HG02943 (cell line): ENCODE measurements at regions not wholly inside any gene's neighbourhood (a gene's known extent, or its start where the extent isn't known, plus 50 kb on each side); places are given as distances from the start of the nearest gene placed in this dataset.

Experiments used
- ATAC-seq: cut with Tn5 transposase; IDR thresholded peaks from one replicate; pipeline ENCODE4 v1.9.1; 2021; ENCODE audit warnings: mild to moderate bottlenecking, low read depth, moderate library complexity; ENCODE audit not compliant: unreplicated experiment

GRCh38 chr5:128665747-128666355, 127.8 kb upstream of the FBN2 start:
- ATAC-seq, result no peak

- ATAC-seq, result no peak
Measured at GRCh38 chr5:128667152-128667551, 129.1 kb upstream of the FBN2 start.

- no peak for ATAC-seq
Measured at GRCh38 chr5:128667751-128668150, 129.7 kb upstream of the FBN2 start.

- ATAC-seq, result no peak
Measured at GRCh38 chr5:128668921-128669320, 130.9 kb upstream of the FBN2 start.

DNA sequence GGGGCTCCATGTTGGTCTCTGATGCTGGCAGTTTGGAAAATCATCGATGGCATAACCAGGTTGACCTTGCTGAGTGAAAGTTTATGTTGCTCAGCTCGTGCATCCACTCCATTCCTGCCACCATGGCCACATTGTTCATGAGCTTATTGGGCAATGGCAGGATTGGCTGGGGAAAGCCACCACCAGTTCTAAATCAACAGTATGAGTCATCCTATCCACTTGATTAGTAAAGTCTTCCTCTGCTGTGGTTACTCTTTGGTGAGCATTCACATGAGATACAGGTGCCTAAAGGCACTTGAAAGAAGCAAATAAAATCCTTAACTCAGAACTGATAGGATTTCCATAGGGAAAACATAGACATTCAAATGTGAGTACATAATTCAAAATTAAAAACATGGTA, 131.8 kb upstream of the FBN2 start:
- ATAC-seq, result no peak

DNA sequence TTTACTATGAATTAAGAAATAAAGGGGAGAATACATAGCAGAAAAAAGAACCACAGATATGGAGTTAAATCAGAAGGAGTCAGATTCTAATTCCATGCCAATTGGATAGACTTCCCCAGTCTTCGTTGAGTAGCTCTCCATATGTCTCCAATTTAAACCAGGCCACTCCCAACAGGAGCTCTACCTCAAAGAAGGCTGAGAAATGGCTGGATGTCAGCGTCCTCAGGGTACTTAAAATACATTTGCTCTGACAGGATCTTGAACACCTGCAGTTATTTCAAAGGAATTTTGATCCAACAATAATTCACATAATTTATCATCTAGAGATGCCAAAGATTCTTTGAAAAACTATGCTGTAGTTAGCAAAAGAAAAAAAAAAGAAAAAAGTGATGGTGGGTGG, 133.9 kb upstream of the FBN2 start:
- no peak for ATAC-seq

- no peak for ATAC-seq
Measured at GRCh38 chr5:128673000-128673399, 135.0 kb upstream of the FBN2 start.

DNA sequence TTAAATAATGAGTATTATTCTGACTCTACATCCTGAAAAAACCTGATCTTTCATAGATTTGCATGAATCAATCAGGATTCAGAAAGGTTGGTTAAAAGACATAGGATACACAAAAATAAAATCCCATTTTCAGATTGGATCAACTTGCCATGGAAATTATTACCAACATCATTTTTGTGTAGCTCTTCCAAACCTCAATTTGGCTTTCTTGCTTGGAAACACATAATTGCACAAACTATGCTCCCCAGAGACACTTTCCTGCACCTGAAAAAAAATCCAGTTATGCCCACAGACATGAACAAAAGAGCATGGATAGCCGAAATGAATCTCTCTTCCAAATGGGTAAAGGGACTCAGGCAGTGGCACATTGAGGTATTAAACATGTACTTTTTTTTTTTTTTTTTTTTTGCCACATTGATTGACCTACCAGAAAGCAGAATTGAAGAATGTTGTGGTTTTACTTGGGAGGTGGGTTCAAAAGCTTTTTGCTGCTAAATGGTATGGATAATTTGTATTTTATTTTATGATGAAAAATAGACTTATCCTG, 135.4 kb upstream of the FBN2 start:
- no peak for ATAC-seq

GRCh38 chr5:128673970-128674369, 135.9 kb upstream of the FBN2 start:
- ATAC-seq, result no peak

- ATAC-seq, result peak; percentile 83
Measured at GRCh38 chr5:128674837-128675446, 136.9 kb upstream of the FBN2 start.

DNA sequence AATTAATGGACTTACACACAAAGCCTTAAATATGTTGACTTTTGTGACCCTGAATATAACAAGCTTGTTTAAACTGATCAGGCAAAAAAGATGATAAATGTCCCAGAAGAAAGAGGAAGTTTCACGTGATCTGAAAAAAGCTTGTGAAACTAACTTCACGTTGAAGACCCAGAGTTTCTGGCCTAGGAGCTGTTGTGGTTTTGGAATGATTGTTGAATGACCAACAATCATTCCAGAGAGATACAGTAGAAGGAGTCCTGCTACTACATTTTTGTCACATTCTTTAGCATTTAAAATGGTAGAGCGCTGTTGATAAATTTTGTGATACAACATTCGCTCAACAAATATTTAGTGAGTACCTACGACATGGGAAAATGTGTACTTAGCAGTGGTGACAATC, 143.1 kb upstream of the FBN2 start:
- ATAC-seq, result no peak

GRCh38 chr5:128681764-128682592, 143.9 kb upstream of the FBN2 start:
- no peak for ATAC-seq

DNA sequence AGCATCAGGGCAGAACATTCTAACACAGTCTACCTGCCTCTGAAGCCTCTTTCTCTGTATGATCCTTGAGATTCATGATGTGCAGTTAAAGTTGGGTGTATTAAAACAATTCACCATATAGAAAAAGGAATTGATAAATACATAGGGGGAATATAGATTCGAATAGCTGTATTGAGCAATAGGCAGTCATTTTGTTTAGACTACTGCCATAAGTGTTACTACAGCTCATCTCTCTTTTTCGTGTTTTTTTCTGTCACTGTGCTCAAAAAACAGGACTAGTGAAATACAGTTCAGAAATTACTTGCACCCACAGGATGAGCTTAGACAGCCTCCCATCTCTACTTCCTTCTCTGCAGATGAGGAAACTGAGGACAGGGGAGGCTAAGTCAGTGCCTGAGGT, 144.6 kb upstream of the FBN2 start:
- no peak for ATAC-seq

- no peak for ATAC-seq
Measured at GRCh38 chr5:128684961-128685360, 146.9 kb upstream of the FBN2 start.

- ATAC-seq, result no peak
Measured at GRCh38 chr5:128687930-128688329, 149.9 kb upstream of the FBN2 start.

DNA sequence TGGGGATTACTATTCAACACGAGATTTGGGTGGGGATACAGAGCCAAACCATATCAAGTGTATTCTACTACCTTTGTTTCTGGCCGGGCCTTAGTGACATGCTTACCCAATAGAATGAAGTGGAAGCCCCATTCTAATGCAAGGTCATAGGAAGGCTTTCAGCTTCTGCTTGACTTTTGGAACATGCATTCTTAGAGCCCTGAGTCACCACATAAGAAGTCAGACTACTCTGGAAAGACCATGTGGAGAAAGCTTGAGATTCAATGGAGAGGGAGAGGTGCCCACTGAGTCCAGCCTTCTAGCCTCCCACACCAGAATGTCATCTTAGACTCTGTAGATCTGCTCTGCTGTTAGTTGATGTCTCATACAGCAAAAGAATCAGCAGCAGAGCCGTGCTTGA, 155.7 kb upstream of the FBN2 start:
- no peak for ATAC-seq

GRCh38 chr5:128695791-128696530, 157.9 kb upstream of the FBN2 start:
- ATAC-seq, result no peak

DNA sequence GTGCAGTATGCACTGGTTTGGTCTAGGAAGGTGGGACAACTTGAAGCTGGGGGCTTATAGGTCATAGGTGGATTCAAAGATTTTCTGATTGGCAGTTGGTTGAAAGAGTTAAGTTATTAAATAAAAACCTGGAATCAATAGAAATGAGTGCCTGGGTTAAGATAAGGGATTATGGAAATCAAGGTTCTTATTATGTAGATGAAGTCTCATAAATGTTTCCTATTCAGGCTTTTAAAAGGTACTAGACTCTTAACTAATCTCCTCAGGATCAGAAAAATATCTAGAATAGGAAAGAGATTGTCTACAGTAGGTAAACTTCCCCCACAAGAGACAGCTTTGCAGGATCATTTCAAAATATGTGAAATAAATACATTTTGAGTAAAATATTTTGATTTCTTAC, 163.3 kb upstream of the FBN2 start:
- no peak for ATAC-seq

DNA sequence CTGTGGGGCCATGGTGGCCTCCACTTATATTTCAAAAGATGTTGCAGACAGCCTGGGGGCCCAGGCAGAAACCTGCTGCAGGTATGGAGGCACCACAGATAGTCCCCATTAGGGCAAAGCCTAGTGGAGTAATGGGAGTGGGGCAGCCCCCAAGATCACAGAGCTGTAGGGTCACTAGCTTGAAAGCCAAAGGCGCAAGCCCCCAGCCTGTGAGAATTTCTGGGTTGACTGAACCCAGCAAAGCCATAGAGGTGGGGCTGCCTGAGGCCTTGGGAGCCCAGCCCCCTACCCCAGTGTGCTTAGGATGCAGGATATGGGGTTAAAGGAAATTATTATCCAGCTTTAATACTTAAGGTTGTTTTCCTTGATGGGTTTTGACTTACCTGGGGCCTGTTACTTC, 165.3 kb upstream of the FBN2 start:
- no peak for ATAC-seq

- ATAC-seq, result no peak
Measured at GRCh38 chr5:128706269-128706668, 168.2 kb upstream of the FBN2 start.

GRCh38 chr5:128708841-128709240, 170.8 kb upstream of the FBN2 start:
- ATAC-seq, result no peak
